H1 (cell line): ENCODE measurements at regions not wholly inside any gene's neighbourhood (a gene's known extent, or its start where the extent isn't known, plus 50 kb on each side); places are given as distances from the start of the nearest gene placed in this dataset.

Source experiments
- CTCF ChIA-PET: fragments of 300-600 bp; sonication (Branson Sonifier 250); formaldehyde crosslinking; loops from one replicate; lab custom pipeline; 2021; ENCODE audit not compliant: partially characterized antibody; lab: Charles Lee
- POLR2A ChIA-PET: fragments of 300-600 bp; sonication (Branson Sonifier 250); formaldehyde crosslinking; loops from one replicate; lab custom pipeline; 2021; ENCODE audit warnings: inconsistent platforms; ENCODE audit not compliant: partially characterized antibody; lab: Charles Lee
- DNase-seq, 2 experiments: peaks; one replicate each; pipeline versions ENCODE4 v3.0.0 to v3.0.0-alpha.2; 2010 to 2022; ENCODE audit warnings: low spot score in 2 of 2, low read depth in 1 of 2, mixed read lengths in 1 of 2
- FAIRE-seq: peaks from 2 replicates; lab custom pipeline; 2011; peaks lifted over from hg19 to GRCh38; lab: Jason Lieb, UNC
- H2AFZ ChIP-seq: 2 replicates; pipeline ENCODE4 v1.8.1; 2012; ENCODE audit warnings: low read length, inconsistent platforms
- H2AK5ac ChIP-seq: 2 replicates; pipeline ENCODE4 v1.6.1; 2013; ENCODE audit warnings: low read depth, low read length
- H2BK120ac ChIP-seq: replicated peaks from 2 replicates; pipeline ENCODE3; 2013; ENCODE audit warnings: low read depth, low read length, inconsistent platforms
- H2BK12ac ChIP-seq: 2 replicates; pipeline ENCODE4 v1.6.1; 2013; ENCODE audit warnings: low read depth, low read length
- H2BK15ac ChIP-seq: 2 replicates; pipeline ENCODE4 v1.6.1; 2013; ENCODE audit warnings: low read length
- H2BK20ac ChIP-seq: 2 replicates; pipeline ENCODE4 v1.6.1; 2013; ENCODE audit warnings: low read length
- H2BK5ac ChIP-seq: 2 replicates; pipeline ENCODE4 v1.6.1; 2013; ENCODE audit warnings: low read depth, low read length
- H3K14ac ChIP-seq: 2 replicates; pipeline ENCODE4 v1.6.1; 2013; ENCODE audit warnings: inconsistent platforms; ENCODE audit not compliant: insufficient read length
- H3K18ac ChIP-seq: 2 replicates; pipeline ENCODE4 v1.6.1; 2013; ENCODE audit warnings: low read length; ENCODE audit errors: extremely low read depth
- H3K23ac ChIP-seq: 2 replicates; pipeline ENCODE4 v1.6.1; 2013; ENCODE audit warnings: inconsistent platforms; ENCODE audit not compliant: insufficient read length
- H3K23me2 ChIP-seq: 2 replicates; pipeline ENCODE4 v1.6.1; 2013; ENCODE audit warnings: low read depth, low read length
- H3K27ac ChIP-seq: 2 replicates; pipeline ENCODE4 v1.6.1; 2011; ENCODE audit warnings: low read depth, low read length, inconsistent platforms
- H3K27me3 ChIP-seq, 4 experiments: replicated peaks in 1 of 4; 1 replicate in 1 of 4; 2 replicates in 3 of 4; pipeline versions ENCODE4 v1.6.1 to v1.8.1; 2011 to 2013; ENCODE audit warnings: low read length in 3 of 4, mild to moderate bottlenecking in 3 of 4, inconsistent platforms in 2 of 4, mixed read lengths in 2 of 4, moderate library complexity in 1 of 4; ENCODE audit not compliant: control insufficient read depth in 3 of 4, insufficient read depth in 3 of 4; ENCODE audit errors: extremely low read depth in 1 of 4
- H3K36me3 ChIP-seq, 4 experiments: 2 replicates each; pipeline versions ENCODE4 v1.6.1 to v1.8.1; 2011 to 2013; ENCODE audit warnings: mild to moderate bottlenecking in 4 of 4, low read length in 3 of 4, moderate library complexity in 2 of 4, control low read depth in 1 of 4, inconsistent platforms in 1 of 4; ENCODE audit not compliant: insufficient read depth in 4 of 4, control insufficient read depth in 2 of 4
- H3K4ac ChIP-seq: replicated peaks from 2 replicates; pipeline ENCODE3; 2013; ENCODE audit warnings: low read length, low read depth, mixed read lengths, inconsistent platforms; ENCODE audit not compliant: insufficient read length
- H3K4me1 ChIP-seq, 4 experiments: replicated peaks in 1 of 4; 1 replicate in 1 of 4; 2 replicates in 3 of 4; pipeline versions ENCODE4 v1.6.1 to v1.8.1; 2011 to 2013; ENCODE audit warnings: low read length in 3 of 4, inconsistent platforms in 2 of 4, mixed read lengths in 1 of 4; ENCODE audit not compliant: insufficient read depth in 4 of 4, control insufficient read depth in 3 of 4
- H3K4me2 ChIP-seq, 2 experiments: 2 replicates each; pipeline versions ENCODE4 v1.6.1 to v1.8.1; 2011 to 2013; ENCODE audit warnings: low read depth in 2 of 2, low read length in 2 of 2, control low read depth in 1 of 2, inconsistent platforms in 1 of 2, mild to moderate bottlenecking in 1 of 2; ENCODE audit not compliant: insufficient read depth in 1 of 2
- H3K4me3 ChIP-seq, 4 experiments: fragments of 200-600, 300-600 bp in 1 of 4; sonication (generic), shearing (Covaris generic), sonication (Bioruptor Twin) in 1 of 4; 2 replicates each; pipeline versions ENCODE4 v1.5.1 to v1.8.1; 2011 to 2016; ENCODE audit warnings: low read length in 4 of 4, low read depth in 3 of 4, control low read depth in 2 of 4, inconsistent platforms in 2 of 4, mild to moderate bottlenecking in 2 of 4, mixed read lengths in 1 of 4, moderate library complexity in 1 of 4; ENCODE audit not compliant: insufficient read depth in 2 of 4; ENCODE audit errors: extremely low read depth in 1 of 4
- H3K56ac ChIP-seq: replicated peaks from 2 replicates; pipeline ENCODE3; 2013; ENCODE audit warnings: low read depth, mild to moderate bottlenecking, mixed read lengths, low read length, inconsistent platforms; ENCODE audit not compliant: insufficient read length
- H3K79me1 ChIP-seq: 2 replicates; pipeline ENCODE4 v1.6.1; 2013; ENCODE audit warnings: low read depth, low read length, control low read depth
- H3K79me2 ChIP-seq, 2 experiments: 2 replicates each; pipeline versions ENCODE4 v1.6.1 to v1.8.1; 2012 to 2013; ENCODE audit warnings: low read length in 2 of 2, mild to moderate bottlenecking in 2 of 2, inconsistent platforms in 1 of 2; ENCODE audit not compliant: insufficient read depth in 2 of 2, control insufficient read depth in 1 of 2
- H3K9ac ChIP-seq, 4 experiments: replicated peaks in 1 of 4; 1 replicate in 1 of 4; 2 replicates in 3 of 4; pipeline versions ENCODE4 v1.6.1 to v1.8.1; 2011 to 2013; ENCODE audit warnings: low read depth in 3 of 4, low read length in 3 of 4, control low read depth in 2 of 4, mild to moderate bottlenecking in 2 of 4, moderate library complexity in 2 of 4, inconsistent platforms in 1 of 4; ENCODE audit errors: extremely low read depth in 1 of 4
- H3K9me3 ChIP-seq, 2 experiments: 2 replicates each; pipeline versions ENCODE4 v1.6.1 to v1.8.1; 2012 to 2013; ENCODE audit warnings: mild to moderate bottlenecking in 2 of 2, moderate library complexity in 2 of 2, control low read depth in 1 of 2, inconsistent platforms in 1 of 2, low read depth in 1 of 2, low read length in 1 of 2, mixed read lengths in 1 of 2; ENCODE audit not compliant: insufficient read depth in 2 of 2
- H4K20me1 ChIP-seq, 2 experiments: replicated peaks in 1 of 2; 2 replicates each; pipeline versions ENCODE3 to v1.8.1; 2011 to 2013; ENCODE audit warnings: inconsistent platforms in 2 of 2, low read length in 2 of 2, mild to moderate bottlenecking in 1 of 2; ENCODE audit not compliant: insufficient read depth in 2 of 2, control insufficient read depth in 1 of 2
- H4K5ac ChIP-seq: 2 replicates; pipeline ENCODE4 v1.6.1; 2013; ENCODE audit warnings: low read length, low read depth, mixed read lengths, inconsistent platforms; ENCODE audit not compliant: insufficient read length
- H4K8ac ChIP-seq: 2 replicates; pipeline ENCODE4 v1.8.0; 2013; ENCODE audit warnings: mild to moderate bottlenecking, moderate library complexity, low read length, inconsistent platforms; ENCODE audit not compliant: insufficient read depth; ENCODE audit errors: extremely low read depth
- H4K91ac ChIP-seq: replicated peaks from 2 replicates; pipeline ENCODE3; 2013; ENCODE audit warnings: low read length, mixed read lengths, inconsistent platforms; ENCODE audit not compliant: insufficient read length
- NRF1 ChIP-seq: IDR thresholded peaks from 2 replicates; pipeline ENCODE4 v1.6.1; 2011; ENCODE audit warnings: mild to moderate bottlenecking, low read depth, low read length, improper control_type of control experiment

GRCh38 chr9:118650417-118650816 lies 718.8 kb downstream of the BRINP1 start:
- CTCF ChIA-PET: interaction anchor here (0.7 to 1.2 kb wide), 2 partner anchors 9 to 53 kb away, joined by 3 read pairs; no protein-coding TSS in a partner anchor
- H2BK15ac ChIP-seq: no peak overlapping the region
- no peak overlapping the region for H3K14ac ChIP-seq
- FAIRE-seq (no peak), DNase-seq (no peak)
- no peak overlapping the region for H2BK120ac ChIP-seq
- no peak overlapping the region for H3K23ac ChIP-seq
- no peak overlapping the region for H3K4me2 ChIP-seq
- no peaks in the 10 kb centered on the region for H3K23me2 ChIP-seq
- H3K27ac ChIP-seq: no peak overlapping the region
- H2AK5ac ChIP-seq: no peak overlapping the region
- POLR2A ChIA-PET: no interaction called here
- H4K8ac ChIP-seq: no peak overlapping the region
- no peak overlapping the region for H4K91ac ChIP-seq
- H4K5ac ChIP-seq: no peak overlapping the region
- no peak overlapping the region for H3K56ac ChIP-seq
- no peak overlapping the region for H2AFZ ChIP-seq
- no peak overlapping the region for H2BK12ac ChIP-seq
- no peak overlapping the region for H3K4me3 ChIP-seq
- no peaks in the 10 kb centered on the region for H4K20me1 ChIP-seq
- H3K18ac ChIP-seq: no peak overlapping the region
- no peak for TF ChIP-seq NRF1
- no peaks in the 10 kb centered on the region for H3K79me2 ChIP-seq
- H2BK5ac ChIP-seq: no peak overlapping the region
- no peaks in the 10 kb centered on the region for H3K36me3 ChIP-seq
- no peak overlapping the region for H3K4ac ChIP-seq
- no peak overlapping the region for H3K9ac ChIP-seq
- H3K9me3 ChIP-seq: peaks cover 17 to 18% of the 10 kb centered on the region in 2 experiments; a peak in 3 of 4 replicates
- H3K4me1 ChIP-seq: no peaks in the 10 kb centered on the region
- H2BK20ac ChIP-seq: no peak overlapping the region
- H3K27me3 ChIP-seq: no peaks in the 10 kb centered on the region
- H3K79me1 ChIP-seq: no peaks in the 10 kb centered on the region
